Breast epithelium (tissue), 3 donors: ENCODE measurements at regions not wholly inside any gene's neighbourhood (a gene's known extent, or its start where the extent isn't known, plus 50 kb on each side); places are given as distances from the start of the nearest gene placed in this dataset.

Experiments
- POLR2AphosphoS5 ChIP-seq, 3 donors: sonication (generic); formaldehyde crosslinking; IDR thresholded peaks; one replicate each; pipeline ENCODE4 v1.6.1; 2017; ENCODE audit warnings: antibody characterized with exemption in 3 of 3
- TF ChIP-seq, protein P1 (sequence below), 3 donors: fragments of 450-650 bp; IDR thresholded peaks; one replicate each; pipeline ENCODE4 v1.5.1; 2016 to 2017; ENCODE audit warnings: antibody characterized with exemption in 3 of 3, mild to moderate bottlenecking in 3 of 3, moderate library complexity in 3 of 3

DNA sequence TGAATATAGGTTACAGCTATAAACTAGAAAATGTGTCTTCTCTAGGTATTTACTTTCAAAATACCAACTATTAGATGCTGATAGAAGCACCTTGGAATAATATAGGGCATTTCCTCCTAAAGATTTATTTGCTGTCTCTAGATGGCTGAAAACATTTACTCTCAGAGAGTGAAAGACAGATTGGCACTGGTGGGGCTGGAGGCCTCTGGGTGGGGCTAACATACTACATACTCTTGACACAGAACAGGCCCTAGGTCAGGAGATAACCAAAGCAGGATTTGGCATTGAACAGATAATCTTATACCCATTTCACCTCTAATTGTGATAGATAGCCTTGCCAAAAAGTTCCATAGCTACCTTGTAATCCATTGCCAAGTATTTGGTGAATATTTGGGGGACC, 253.3 kb upstream of the TBC1D5 start:
- TF ChIP-seq, protein P1, sequence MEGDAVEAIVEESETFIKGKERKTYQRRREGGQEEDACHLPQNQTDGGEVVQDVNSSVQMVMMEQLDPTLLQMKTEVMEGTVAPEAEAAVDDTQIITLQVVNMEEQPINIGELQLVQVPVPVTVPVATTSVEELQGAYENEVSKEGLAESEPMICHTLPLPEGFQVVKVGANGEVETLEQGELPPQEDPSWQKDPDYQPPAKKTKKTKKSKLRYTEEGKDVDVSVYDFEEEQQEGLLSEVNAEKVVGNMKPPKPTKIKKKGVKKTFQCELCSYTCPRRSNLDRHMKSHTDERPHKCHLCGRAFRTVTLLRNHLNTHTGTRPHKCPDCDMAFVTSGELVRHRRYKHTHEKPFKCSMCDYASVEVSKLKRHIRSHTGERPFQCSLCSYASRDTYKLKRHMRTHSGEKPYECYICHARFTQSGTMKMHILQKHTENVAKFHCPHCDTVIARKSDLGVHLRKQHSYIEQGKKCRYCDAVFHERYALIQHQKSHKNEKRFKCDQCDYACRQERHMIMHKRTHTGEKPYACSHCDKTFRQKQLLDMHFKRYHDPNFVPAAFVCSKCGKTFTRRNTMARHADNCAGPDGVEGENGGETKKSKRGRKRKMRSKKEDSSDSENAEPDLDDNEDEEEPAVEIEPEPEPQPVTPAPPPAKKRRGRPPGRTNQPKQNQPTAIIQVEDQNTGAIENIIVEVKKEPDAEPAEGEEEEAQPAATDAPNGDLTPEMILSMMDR (IDR thresholded peaks at IDR 0.05), result no peak
- no peak for TF ChIP-seq POLR2AphosphoS5 (IDR thresholded peaks at IDR 0.05)
